Psoas muscle (tissue), 7 donors: ENCODE measurements at regions not wholly inside any gene's neighbourhood (a gene's known extent, or its start where the extent isn't known, plus 50 kb on each side); places are given as distances from the start of the nearest gene placed in this dataset.

Source experiments
- ATAC-seq, 4 donors: fragments of 200-7000 bp; cut with Tn5 transposase; one replicate each; pipeline ENCODE4 v1.9.1; 2020; ENCODE audit warnings: moderate library complexity in 3 of 4, mild to moderate bottlenecking in 2 of 4
- DNase-seq, 2 donors: peaks; one replicate each; pipeline ENCODE4 v3.0.0-alpha.2; 2020
- H3K27ac ChIP-seq: fragments of 200-600 bp; one replicate; pipeline ENCODE4 v1.8.0; 2022
- H3K27me3 ChIP-seq, 3 donors: fragments of 200-600 bp in 1 of 3; one replicate each; pipeline versions ENCODE4 v1.6.1 to v1.8.0; 2013 to 2022; ENCODE audit warnings: low read length in 2 of 3, mild to moderate bottlenecking in 2 of 3, moderate library complexity in 1 of 3; ENCODE audit not compliant: insufficient read depth in 3 of 3
- H3K36me3 ChIP-seq, 2 donors: fragments of 200-600 bp in 1 of 2; one replicate each; pipeline versions ENCODE4 v1.6.1 to v1.8.0; 2013 to 2022; ENCODE audit warnings: low read depth in 1 of 2, mild to moderate bottlenecking in 1 of 2, moderate library complexity in 1 of 2; ENCODE audit not compliant: insufficient read depth in 1 of 2
- H3K4me1 ChIP-seq: fragments of 200-600 bp; one replicate; pipeline ENCODE4 v1.8.0; 2022
- H3K4me3 ChIP-seq: fragments of 200-600 bp; one replicate; pipeline ENCODE4 v1.8.0; 2022; ENCODE audit warnings: mild to moderate bottlenecking
- H3K9me3 ChIP-seq: fragments of 200-600 bp; one replicate; pipeline ENCODE4 v1.8.0; 2022
- CTCF ChIP-seq: fragments of 200-600 bp; IDR thresholded peaks from one replicate; pipeline ENCODE4 v1.8.0; 2022; ENCODE audit warnings: antibody characterized with exemption
- WGBS, 3 donors: extraction: QIAGEN DNeasy Blood & Tissue Kit; methylation state at CpG; one replicate each; pipeline versions ENCODE4 v1.1.6 to v1.1.7; 2013; 5-methylcytosine and 5-hydroxymethylcytosine counted together
- intact Hi-C, 2 donors: fragments of 100-400 bp; cut with DNase I; formaldehyde crosslinking; loops; one replicate each; pipeline versions ENCODE4 v1.11.0 to v1.14.2; 2022
- donor health status: healthy with polysubstance abuse.
- donor health status: DM: no; HTN: no; CAD: no; lungs with moderate emphysema.
- donor health status: Bipolar disorder and iron deficiency.
- donor health status: healthy.
- donor health status: DM: yes; HTN: yes; CAD: no.
- donor health status: DM: no; HTN: no; CAD: no.
- donor health status: DM: yes; HTN: yes; CAD: no.

GRCh38 chr1:244945109-244945671, 80.8 kb upstream of the HNRNPU start:
- Histone ChIP-seq H3K4me1 (no peaks in the 10 kb centered on the region), H3K36me3 (no peaks in the 10 kb centered on the region), H3K27ac (no peak overlapping the region), H3K9me3 (no peaks in the 10 kb centered on the region), H3K27me3 (no peaks in the 10 kb centered on the region), H3K4me3 (no peak overlapping the region)
- 62 to 73% (median 67%) methylated on average over 3 of the region's 3 CpGs for WGBS, 3 donors
- no peak for TF ChIP-seq CTCF
- intact Hi-C loops: no loop called here
- DNase-seq: no peak
- peak in 2 of 4 donors; percentile 27 to 36 for ATAC-seq

- WGBS, 3 donors: 94 to 96% (median 95%) methylated on average over 12 to 13 of the region's 13 CpGs
- no peaks in the 10 kb centered on the region for H3K9me3 ChIP-seq
- H3K27me3 ChIP-seq: no peaks in the 10 kb centered on the region
- DNase-seq: no peak
- intact Hi-C loops: no loop called here
- no peak for TF ChIP-seq CTCF
- H3K4me3 ChIP-seq: no peak overlapping the region
- H3K27ac ChIP-seq: no peak overlapping the region
- no peaks in the 10 kb centered on the region for H3K4me1 ChIP-seq
- no peaks in the 10 kb centered on the region for H3K36me3 ChIP-seq
- ATAC-seq: no peak
Measured at GRCh38 chr1:244941121-244941520, 76.8 kb upstream of the HNRNPU start.

GRCh38 chr1:244937099-244937498, 72.8 kb upstream of the HNRNPU start:
- Histone ChIP-seq H3K4me1 (no peaks in the 10 kb centered on the region), H3K27me3 (no peaks in the 10 kb centered on the region), H3K4me3 (no peak overlapping the region), H3K27ac (no peak overlapping the region), H3K36me3 (no peaks in the 10 kb centered on the region), H3K9me3 (no peaks in the 10 kb centered on the region)
- no peak for DNase-seq
- intact Hi-C loops: no loop called here
- ATAC-seq: no peak
- TF ChIP-seq CTCF: no peak

- TF ChIP-seq CTCF: no peak
- Histone ChIP-seq H3K4me1 (peaks cover 21% of the 10 kb centered on the region), H3K36me3 (no peaks in the 10 kb centered on the region), H3K27ac (peak overlapping the region; percentile 91), H3K27me3 (no peaks in the 10 kb centered on the region), H3K4me3 (peak overlapping the region; percentile 67), H3K9me3 (no peaks in the 10 kb centered on the region)
- intact Hi-C loops: loop anchor here (2.0 to 5.0 kb wide), 2 partner anchors 36 to 44 kb away; no protein-coding TSS in a partner anchor
- WGBS, 3 donors: 26 to 43% (median 32%) methylated on average over 4 of the region's 4 CpGs
- DNase-seq (peak; percentile 26 to 63), ATAC-seq (peak; percentile 80 to 86 (median 85))
Measured at GRCh38 chr1:244920911-244921761, 56.8 kb upstream of the HNRNPU start.
